HG03097 (cell line): ENCODE measurements at regions not wholly inside any gene's neighbourhood (a gene's known extent, or its start where the extent isn't known, plus 50 kb on each side); places are given as distances from the start of the nearest gene placed in this dataset.
A peak's percentile ranks its signal among the peaks of the same experiment; 100 is the strongest.

Source experiments
- ATAC-seq: cut with Tn5 transposase; IDR thresholded peaks from one replicate; pipeline ENCODE4 v1.9.1; 2021; ENCODE audit not compliant: unreplicated experiment, low FRiP score

DNA sequence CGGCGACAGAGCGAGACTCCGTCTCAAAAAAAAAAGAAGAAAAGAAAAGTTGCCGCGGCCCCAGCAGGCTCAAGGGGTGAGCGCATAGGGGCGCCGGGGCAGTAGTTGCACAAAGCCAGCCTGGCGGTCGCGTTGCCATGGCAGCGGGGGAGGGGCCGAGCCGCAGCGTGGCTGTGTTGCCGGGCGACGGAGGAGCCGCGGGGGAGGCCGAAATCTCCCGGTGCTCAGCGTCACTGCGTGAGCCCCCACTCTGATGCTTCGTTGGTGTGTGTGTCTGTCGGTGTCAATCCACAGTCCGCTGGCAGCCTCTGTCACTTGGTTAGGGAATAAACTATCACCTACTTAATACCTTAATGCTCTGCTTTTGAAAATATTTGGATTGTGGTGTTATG is 82.9 kb upstream of the C1QTNF9B start:
- ATAC-seq, result peak; percentile 73

DNA sequence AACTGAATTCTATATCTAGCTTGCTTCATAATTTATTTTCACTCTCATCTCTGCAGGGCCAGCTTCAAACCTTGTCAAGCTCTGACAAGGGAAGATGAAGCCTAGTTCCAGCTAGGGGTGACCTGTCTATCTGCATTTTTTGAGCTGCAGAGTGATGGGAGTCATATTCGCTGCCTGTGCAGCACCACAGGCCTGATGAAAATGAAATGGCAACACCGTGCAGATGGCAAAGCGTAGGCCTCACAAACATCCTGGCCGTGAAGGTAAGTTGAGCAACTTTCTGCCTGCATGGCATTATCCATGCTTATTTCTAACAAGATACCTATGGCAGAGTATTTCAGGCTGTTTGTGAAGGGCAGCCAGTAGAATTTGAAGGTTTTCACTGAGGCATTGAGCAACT is 86.4 kb upstream of the C1QTNF9B start:
- ATAC-seq, result no peak

DNA sequence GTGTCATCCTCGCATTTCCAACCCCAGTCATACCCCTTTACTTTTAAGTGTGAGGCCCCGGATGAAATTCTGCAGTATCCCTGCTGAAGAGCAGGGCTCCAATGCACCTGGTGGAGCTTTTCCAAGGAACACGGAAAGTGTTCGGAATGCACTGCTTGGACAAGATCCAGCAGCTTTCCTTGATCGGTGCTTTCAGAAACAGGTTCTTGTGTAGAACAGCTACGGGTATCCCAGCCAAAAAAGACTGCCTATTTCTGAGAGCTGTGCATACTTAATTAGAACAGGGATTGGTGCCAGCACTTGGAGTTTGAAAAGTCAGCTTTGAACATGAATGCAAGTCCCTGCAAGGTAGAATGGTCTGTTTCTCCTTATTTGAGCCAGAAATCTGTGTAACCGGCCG is 87.2 kb upstream of the C1QTNF9B start:
- no peak for ATAC-seq

DNA sequence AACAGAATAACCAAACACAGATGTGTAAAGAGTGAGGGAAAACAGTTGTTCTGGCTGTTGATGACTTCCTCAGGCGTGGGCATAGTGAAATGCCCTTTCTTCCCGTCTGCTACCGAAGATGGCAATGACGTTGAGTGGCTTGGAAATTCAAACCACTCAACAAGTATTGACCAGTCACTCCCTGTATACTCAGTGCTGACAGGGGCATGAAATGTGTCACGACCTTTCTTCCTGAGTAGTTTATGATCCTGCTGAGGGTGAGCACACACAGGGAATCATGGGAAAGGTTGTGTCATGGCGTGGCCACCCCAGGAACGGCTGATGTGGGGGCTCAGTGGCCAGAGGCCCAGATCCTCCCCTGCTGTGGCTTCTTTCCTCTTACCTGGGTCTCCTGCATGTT is 87.8 kb upstream of the C1QTNF9B start:
- ATAC-seq, result no peak

DNA sequence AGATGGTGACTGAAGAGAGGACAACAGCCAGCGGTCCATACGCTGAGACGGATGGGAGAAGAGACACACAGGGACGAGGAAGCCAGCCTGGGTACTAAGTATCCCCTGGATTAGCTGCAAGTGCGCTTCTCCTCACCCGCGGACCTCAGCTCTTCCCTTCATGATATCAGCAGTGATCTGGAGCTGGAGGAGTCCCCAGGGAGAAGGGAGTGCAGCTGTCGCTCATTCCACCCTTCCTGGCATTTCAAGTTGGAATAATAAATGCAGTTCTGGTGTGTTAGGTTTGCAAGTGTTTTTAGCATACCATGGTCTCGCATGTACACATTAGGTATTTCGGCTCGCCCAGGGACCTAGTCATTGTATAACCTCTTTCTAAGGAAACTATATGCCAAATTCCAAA is 88.5 kb upstream of the C1QTNF9B start:
- ATAC-seq, result no peak

DNA sequence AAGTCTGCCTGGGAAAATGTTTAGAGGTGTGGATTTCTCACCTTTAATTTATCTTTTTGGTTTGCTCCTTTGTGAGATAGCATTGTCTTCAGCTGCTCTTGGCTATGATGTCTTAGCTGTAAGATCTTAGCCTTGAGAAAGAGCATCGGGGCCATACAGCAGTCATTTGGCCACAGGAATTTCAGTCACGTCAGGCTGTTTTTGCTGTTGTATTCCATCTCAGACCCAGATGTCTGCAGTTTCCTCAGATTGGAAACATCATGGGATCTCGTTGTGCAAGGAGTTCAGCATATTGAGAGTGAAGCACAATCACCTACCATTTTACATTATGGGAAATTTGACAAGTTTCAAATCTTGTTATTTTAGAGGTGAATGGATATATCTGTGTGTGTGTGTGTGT is 89.3 kb upstream of the C1QTNF9B start:
- ATAC-seq, result no peak

DNA sequence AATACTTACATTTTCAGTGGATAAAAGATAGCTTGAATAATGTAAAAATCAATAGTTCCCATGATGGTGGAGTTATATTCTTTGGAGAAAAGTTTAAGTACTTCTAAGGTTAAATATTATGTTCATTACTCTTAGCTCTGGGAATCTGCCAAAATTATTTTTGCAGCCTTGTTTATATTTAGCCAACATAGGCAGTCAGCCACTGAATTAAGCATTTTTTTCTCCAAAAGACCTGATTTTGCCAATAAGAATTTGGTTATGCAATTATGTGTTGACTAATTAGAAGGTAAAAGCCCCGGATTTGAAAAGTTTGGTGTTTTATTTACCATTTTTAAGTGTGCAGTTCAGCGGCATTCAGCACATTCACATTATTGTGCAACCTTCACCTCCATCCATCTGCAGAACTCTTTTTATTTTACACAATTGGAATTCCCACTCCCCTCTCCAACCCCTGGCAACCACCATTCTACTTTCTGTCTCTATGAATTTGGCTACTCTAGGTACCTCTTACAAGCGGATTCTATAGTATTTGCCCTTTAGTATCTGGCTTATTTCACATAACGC is 90.1 kb upstream of the C1QTNF9B start:
- ATAC-seq, result no peak

DNA sequence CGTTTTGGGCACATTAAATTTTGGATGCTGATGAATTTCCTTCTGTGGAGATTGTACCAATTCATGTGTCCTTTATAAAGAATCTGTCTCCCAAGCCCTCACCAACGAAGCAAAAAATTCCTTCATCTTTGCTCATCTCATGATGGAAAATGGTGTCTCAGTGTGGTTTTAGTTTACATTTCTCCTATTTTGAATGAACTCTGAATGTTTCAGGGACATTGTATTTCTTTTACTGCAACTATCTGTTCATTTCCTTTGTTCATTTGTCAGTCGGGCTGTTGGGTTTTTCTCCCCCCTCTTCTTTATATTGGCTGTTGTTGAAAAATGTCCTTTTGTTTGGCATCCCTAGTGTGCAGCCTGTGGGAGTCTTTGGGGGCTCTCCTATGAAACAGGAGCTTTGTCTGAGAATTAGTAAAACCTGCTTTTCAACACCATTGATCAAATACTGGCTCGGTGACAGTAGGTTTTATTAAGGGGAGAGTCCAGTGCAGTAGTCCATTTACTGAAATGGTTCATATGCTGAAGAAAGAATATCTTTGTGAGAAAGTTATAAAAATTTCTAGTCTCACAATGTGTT is 91.3 kb upstream of the C1QTNF9B start:
- no peak for ATAC-seq

DNA sequence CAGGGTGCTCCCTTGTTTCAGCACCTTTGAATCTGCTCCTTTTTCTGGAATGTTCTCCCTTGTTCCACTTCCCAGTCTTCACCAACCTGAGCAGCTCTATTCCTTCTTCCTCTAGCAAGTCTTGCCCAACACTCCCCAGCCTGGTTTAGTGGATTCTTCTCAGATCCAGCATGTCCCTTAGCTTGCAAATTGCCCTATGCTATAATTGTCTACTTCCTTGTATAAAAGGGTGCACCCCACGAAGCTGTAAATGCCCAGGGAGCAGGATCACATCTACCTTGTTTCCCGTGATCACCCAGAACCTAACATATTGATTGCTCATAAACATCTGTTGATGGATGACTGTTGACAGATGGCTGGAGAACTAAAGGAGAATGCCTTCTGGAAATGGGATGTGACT is 93.2 kb upstream of the C1QTNF9B start:
- no peak for ATAC-seq

DNA sequence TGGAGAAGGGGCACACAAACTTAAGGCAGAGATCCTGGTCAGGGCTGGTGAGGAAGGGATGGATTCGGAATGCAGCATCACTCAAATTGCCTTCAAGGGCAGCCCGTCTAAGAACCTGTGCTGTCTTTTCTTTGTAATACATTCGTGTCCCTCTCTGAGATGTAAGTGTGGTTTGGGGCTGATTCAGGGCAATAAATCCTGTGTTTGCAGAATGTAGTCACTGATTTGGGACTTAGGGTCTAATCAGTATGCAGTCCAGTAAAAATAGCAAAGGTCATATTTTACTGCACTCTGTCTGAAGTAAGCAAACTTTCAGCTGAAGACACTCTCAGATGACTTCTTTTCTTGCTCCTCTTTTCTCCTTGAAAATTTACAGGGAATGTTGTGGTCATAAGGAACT is 93.8 kb upstream of the C1QTNF9B start:
- no peak for ATAC-seq

DNA sequence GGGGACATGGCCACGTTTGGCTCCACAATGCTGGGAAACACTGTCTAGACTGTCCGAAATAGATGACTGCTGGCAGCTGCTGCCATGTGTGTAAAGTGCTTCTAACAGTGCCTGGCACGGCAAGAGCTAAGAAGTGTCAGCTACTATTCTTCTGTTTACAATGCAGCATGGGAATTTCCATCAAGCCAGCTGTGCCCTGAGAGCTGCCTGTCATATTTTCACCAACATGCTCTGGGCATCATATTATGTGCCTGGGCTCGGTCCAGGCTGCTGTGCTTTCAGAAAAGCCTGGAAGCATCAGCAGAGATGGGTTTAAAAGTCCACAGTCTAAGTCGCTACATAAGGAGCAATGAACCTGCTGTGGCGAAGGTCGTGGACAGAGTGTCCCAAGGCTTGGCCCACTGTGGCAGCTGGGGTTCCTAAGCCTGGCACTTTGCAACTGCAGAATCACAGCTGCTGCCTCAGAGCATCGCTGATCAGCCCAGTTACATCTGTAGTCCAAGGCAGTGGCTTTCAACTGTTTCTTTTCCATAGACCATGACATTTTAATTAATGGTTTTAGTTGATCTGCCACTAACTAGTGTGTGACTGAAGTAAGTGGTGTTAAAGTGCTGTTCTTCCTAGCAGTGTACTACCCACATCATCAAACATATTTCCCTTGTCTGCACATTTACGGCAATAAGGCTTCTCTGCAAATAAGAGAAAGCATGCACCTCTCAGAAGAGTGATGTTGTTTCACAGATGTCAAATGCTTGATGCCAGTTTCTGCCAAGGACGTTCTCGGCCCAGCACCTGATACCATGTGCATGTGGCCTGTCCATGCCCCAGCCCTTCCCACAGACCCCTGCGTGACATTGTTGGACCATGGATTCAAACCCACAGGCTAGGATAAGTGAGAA is 95.7 kb upstream of the C1QTNF9B start:
- ATAC-seq, result no peak

DNA sequence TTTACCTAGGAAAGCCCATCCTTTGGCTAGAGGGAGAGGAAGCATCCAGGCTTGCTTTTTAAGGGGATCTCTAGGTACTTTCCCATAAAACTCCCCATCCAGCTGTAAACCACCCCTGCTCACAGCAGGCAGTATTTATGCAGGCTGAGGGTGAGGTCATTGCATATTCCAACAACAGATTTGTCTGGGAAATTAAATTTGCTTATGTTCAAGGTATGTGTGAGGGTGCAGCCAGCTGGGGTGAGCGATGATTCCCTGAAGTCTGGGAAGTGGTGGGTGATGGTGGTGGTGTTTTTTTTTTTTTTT is 96.3 kb upstream of the C1QTNF9B start:
- no peak for ATAC-seq

DNA sequence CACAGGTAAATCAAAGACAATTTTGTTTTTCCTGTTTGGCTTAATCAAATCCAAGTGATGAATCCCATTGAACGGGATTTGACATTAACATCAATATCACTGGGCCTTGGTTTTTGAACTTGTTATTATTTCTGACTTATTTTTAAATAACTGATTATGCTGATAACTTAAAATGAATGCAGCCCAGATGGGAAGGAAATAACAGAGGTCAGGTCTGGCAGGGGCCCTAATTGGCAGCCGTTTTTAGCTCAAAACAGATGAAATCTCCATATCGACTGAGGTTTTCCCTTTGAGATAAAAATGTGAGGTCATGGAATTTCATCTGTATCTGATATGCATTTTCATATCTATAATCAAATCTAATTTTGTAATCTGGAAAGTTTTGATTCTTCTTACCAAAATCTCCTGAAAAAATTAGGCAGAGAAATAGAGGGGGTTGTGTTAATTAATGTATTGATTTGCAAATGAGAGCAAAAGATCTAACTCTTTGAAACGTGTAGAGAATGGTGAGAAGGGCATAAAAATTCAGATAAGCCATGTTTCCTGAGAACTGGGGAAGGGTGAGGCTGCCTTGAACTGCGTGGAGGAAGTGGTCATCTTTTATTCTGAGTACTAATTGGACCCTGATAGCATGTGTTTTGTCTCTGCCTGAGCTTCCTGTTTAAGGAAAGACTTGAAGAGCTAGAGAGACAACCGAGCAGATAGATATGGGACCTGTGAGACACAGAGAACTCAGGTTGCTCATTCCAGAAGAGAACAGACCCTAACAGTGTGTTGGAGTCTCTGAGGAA is 98.2 kb upstream of the C1QTNF9B start:
- ATAC-seq, result no peak

DNA sequence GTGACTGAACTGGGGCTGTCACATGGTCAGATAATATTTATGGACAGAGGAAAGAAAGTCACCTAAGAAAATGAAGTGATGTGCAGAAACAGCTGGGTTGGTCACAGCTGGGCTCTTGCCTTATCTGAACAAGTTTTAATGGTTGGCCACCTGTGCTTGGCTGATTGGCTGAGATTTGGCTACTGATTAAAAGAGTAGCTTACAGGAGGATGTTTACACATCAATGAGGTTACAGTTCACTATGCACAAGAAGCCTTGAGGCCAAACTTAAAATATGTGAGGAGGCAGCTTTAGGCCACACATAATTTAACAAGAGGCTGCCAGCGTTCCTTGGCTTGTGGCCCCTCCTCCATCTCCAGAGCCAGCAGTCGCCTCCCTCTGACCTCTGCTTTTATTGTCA is 99.2 kb upstream of the C1QTNF9B start:
- ATAC-seq, result no peak

DNA sequence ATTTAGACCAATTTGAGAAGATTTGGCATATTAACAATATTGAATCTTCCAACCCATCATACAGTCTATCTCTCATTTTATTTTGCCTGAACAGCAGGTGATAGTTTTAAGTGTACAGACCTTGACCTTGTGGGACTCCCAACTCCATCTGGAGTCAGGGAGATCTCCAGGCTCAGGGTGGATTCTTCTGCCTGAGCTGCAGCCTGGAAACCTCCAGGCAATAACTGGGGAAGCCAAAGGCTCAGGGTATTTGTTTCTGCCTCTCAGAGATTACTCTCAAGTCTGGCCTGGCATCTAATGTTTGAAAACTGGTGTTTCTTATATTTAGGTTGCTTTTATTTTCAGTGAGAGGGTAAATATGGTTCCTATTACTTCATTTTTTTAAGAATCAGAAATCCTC is 102.1 kb upstream of the C1QTNF9B start:
- no peak for ATAC-seq

DNA sequence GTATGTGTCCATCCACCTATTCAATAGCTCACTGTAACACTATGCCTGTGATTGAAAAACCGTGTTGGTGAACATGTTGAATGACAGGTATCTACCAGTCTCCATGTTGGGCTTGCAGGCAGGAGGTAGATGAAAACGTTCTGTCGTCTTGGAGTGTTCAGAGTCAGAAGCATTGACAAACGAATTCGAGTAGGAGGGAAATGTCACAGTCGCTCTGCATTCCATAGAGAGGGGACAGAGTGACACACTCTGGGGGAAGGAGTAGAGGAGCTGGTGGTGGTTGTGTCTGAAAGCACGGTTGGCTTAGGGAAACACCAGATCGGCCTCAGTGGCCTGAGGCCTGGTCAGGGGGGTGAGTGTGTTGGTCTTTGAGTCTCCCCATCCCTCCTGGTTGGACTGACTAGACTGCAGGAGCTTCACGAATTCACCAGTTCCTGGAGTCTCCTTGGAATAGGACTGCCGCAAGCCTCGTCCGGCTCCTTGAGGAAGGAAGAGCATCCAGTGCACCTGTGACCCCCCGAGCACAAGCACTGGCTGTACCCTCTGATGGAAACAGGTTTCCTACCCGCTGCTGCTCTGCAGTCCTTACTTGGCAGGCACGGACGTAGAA is 105.0 kb upstream of the C1QTNF9B start:
- ATAC-seq, result no peak

DNA sequence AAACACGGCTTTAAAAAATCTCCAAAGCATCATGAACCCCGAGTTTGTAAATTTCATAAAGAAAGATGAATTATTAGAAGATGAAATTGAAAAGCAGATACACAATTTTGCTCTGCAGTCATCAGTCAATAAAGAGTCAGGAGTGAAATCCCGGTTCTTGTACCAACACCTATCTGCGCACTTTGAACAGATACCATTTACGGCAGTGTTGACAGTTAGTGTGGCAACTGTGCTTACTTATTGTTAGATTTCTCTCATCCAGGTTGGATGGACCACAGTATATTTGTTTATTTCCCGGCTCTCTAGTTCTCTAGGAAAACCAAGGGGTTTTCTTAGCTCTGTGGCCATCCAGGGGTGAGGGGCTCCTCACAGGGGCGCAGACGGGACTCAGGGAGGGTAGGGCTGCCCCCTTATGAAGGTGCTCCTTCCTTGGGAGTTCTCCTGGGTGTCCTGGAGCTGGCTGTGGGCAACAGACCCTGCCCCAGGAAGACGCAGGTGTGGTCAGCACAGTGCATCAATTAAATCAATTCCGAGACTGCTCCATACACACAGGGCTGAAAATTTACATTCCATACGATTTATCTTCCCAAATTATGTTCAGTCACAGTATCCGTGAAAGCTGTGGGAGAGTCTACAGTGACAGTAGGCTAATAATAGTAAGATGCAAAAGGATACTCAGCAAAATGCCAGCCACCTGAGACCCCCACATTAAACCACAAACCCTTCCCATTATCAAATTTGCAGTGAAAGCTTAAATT is 107.0 kb upstream of the C1QTNF9B start:
- ATAC-seq, result no peak

DNA sequence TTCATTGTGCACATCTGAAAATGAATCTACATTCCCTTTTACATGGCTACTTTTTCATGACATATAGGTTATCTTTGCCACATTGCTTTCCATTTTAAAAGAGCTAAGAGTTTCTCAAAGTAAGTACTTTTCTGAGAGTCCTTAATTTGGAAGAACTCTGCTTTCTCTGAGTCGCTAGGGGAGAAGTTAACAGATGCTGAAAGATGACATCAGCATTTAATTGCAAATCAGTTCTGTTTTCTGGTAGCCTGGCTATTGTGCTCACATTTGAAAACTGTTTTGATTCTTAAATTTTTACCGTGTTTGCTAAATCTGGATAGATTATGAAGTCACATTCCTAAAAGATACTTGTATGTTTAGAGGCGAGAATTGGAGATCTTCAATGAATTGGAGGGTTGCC is 107.7 kb upstream of the C1QTNF9B start:
- ATAC-seq, result no peak

DNA sequence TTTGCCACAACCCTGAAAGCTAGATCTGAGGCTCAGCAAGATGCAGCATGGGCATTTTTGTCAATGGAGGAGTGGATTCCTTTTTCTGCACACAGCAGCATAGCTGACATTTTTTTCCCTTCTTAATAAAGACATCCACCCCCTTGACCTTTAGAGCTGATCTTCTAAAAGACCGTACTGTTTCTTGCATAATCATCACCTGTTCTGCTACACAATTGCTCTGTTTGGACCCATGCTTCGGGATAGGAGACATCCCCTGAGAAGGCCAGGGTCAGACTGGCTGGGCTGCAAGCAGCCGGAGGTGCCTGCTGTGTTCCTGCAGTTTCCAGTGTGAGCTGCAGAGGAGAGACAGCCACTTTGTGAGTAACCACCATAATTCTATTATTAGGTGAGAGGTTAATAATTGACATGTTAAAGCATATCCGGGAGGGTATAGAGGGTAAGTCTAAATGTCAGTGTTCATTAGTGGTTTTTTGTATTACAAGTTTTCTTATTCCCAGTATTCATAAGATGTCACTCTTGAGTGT is 108.5 kb upstream of the C1QTNF9B start:
- ATAC-seq, result peak; percentile 71
